Liver (tissue), 8 donors: ENCODE measurements at regions not wholly inside any gene's neighbourhood (a gene's known extent, or its start where the extent isn't known, plus 50 kb on each side); places are given as distances from the start of the nearest gene placed in this dataset.

ENCODE experiments used
- DNase-seq: peaks from one replicate; pipeline ENCODE4 v3.0.0-alpha.2; 2017; ENCODE audit warnings: low spot score
- H3K27ac ChIP-seq, 2 donors: one replicate each; pipeline ENCODE4 v1.7.0; 2013; ENCODE audit warnings: inconsistent platforms in 2 of 2, low read length in 2 of 2, control low read depth in 1 of 2, low read depth in 1 of 2, mild to moderate bottlenecking in 1 of 2
- H3K27me3 ChIP-seq, 4 donors: one replicate each; pipeline versions ENCODE4 v1.6.1 to v1.7.0; 2013; ENCODE audit warnings: low read length in 3 of 4, inconsistent platforms in 1 of 4, mild to moderate bottlenecking in 1 of 4, moderate library complexity in 1 of 4; ENCODE audit not compliant: control insufficient read depth in 4 of 4, insufficient read depth in 4 of 4
- H3K36me3 ChIP-seq, 4 donors: one replicate each; pipeline versions ENCODE4 v1.6.1 to v1.7.0; 2013; ENCODE audit warnings: low read length in 3 of 4, mild to moderate bottlenecking in 3 of 4, low read depth in 1 of 4, moderate library complexity in 1 of 4; ENCODE audit not compliant: control insufficient read depth in 4 of 4, insufficient read depth in 3 of 4
- H3K4me1 ChIP-seq, 4 donors: one replicate each; pipeline versions ENCODE4 v1.6.1 to v1.7.0; 2013; ENCODE audit warnings: low read length in 3 of 4, mild to moderate bottlenecking in 3 of 4, moderate library complexity in 1 of 4; ENCODE audit not compliant: control insufficient read depth in 4 of 4, insufficient read depth in 4 of 4
- H3K4me3 ChIP-seq, 3 donors: one replicate each; pipeline versions ENCODE4 v1.6.1 to v1.7.0; 2013; ENCODE audit warnings: low read length in 3 of 3, control low read depth in 1 of 3, low read depth in 1 of 3, mild to moderate bottlenecking in 1 of 3
- H3K9ac ChIP-seq, 2 donors: one replicate each; pipeline ENCODE4 v1.7.0; 2013; ENCODE audit warnings: low read length in 2 of 2, mild to moderate bottlenecking in 2 of 2, moderate library complexity in 2 of 2, control low read depth in 1 of 2, low read depth in 1 of 2
- H3K9me3 ChIP-seq, 4 donors: one replicate each; pipeline versions ENCODE4 v1.6.1 to v1.7.0; 2013; ENCODE audit warnings: low read length in 3 of 4; ENCODE audit not compliant: control insufficient read depth in 4 of 4
- ATF3 ChIP-seq: IDR thresholded peaks from 2 replicates; pipeline ENCODE4 v1.6.1; 2016; ENCODE audit warnings: antibody characterized with exemption
- CTCF ChIP-seq: fragments of 150-350 bp; IDR thresholded peaks from 2 replicates; pipeline ENCODE4 v1.5.1; 2017; ENCODE audit warnings: improper control_type of control experiment, low read depth, low read length; ENCODE audit not compliant: missing input control
- FOXA1 ChIP-seq: IDR thresholded peaks from 2 replicates; pipeline ENCODE4 v1.6.1; 2016; ENCODE audit warnings: antibody characterized with exemption
- FOXA2 ChIP-seq: IDR thresholded peaks from 2 replicates; pipeline ENCODE4 v1.6.1; 2016; ENCODE audit warnings: antibody characterized with exemption
- HNF4A ChIP-seq, 2 donors: conservative IDR thresholded peaks; 2 replicates each; pipeline ENCODE4 v1.6.1; 2016; ENCODE audit warnings: antibody characterized with exemption in 2 of 2, mild to moderate bottlenecking in 2 of 2
- HNF4G ChIP-seq: IDR thresholded peaks from 2 replicates; pipeline ENCODE4 v1.6.1; 2016; ENCODE audit warnings: antibody characterized with exemption
- MAX ChIP-seq: IDR thresholded peaks from 2 replicates; pipeline ENCODE4 v1.6.1; 2016; ENCODE audit warnings: antibody characterized with exemption
- NR2F2 ChIP-seq: IDR thresholded peaks from 2 replicates; pipeline ENCODE4 v1.6.1; 2016; ENCODE audit warnings: antibody characterized with exemption
- RAD21 ChIP-seq, 2 donors: IDR thresholded peaks; 2 replicates each; pipeline ENCODE4 v1.6.1; 2016; ENCODE audit warnings: antibody characterized with exemption in 2 of 2, mild to moderate bottlenecking in 2 of 2
- REST ChIP-seq: IDR thresholded peaks from 2 replicates; pipeline ENCODE4 v1.6.1; 2016; ENCODE audit warnings: antibody characterized with exemption, mild to moderate bottlenecking
- RXRA ChIP-seq, 2 donors: IDR thresholded peaks; 2 replicates each; pipeline ENCODE4 v1.6.1; 2017 to 2018; ENCODE audit warnings: antibody characterized with exemption in 2 of 2, mild to moderate bottlenecking in 1 of 2
- SP1 ChIP-seq: IDR thresholded peaks from 2 replicates; pipeline ENCODE4 v1.6.1; 2018; ENCODE audit warnings: antibody characterized with exemption, mild to moderate bottlenecking
- TAF1 ChIP-seq: conservative IDR thresholded peaks from 2 replicates; pipeline ENCODE4 v1.6.1; 2016; ENCODE audit warnings: antibody characterized with exemption, mild to moderate bottlenecking
- YY1 ChIP-seq: IDR thresholded peaks from 2 replicates; pipeline ENCODE4 v1.6.1; 2016; ENCODE audit warnings: antibody characterized with exemption, mild to moderate bottlenecking
- ZBTB33 ChIP-seq: IDR thresholded peaks from 2 replicates; pipeline ENCODE4 v1.6.1; 2016; ENCODE audit warnings: antibody characterized with exemption
- WGBS: extraction: QIAGEN DNeasy Blood & Tissue Kit; methylation state at CpG from one replicate; pipeline ENCODE4 v1.1.7; 2013; 5-methylcytosine and 5-hydroxymethylcytosine counted together
- donor health status: healthy.
- donor health status: healthy.
- donor health status: healthy.
- donor health status: healthy.
- donor health status: healthy.

- WGBS = 90% methylated on average over 4 of the region's 4 CpGs
- peaks cover 0 to 4% (median 0%) of the 10 kb centered on the region in 4 donors for H3K27me3 ChIP-seq
- no peak for DNase-seq
- H3K9me3 ChIP-seq = no peaks in the 10 kb centered on the region
- no peak overlapping the region for H3K27ac ChIP-seq
- H3K4me1 ChIP-seq = no peaks in the 10 kb centered on the region
- no peak overlapping the region for H3K4me3 ChIP-seq
- no peaks in the 10 kb centered on the region for H3K36me3 ChIP-seq
- TF ChIP-seq RAD21 (IDR thresholded peaks at IDR 0.05) (no peak), ATF3 (no peak), FOXA1 (no peak), HNF4G (no peak), TAF1 (no peak), NR2F2 (no peak), SP1 (no peak), FOXA2 (no peak), RXRA (IDR thresholded peaks at IDR 0.05) (no peak)
- no peak overlapping the region for H3K9ac ChIP-seq
Measured at GRCh38 chrX:80266287-80266686, 154.0 kb upstream of the TENT5D start.

- H3K4me3 ChIP-seq = no peak overlapping the region
- H3K4me1 ChIP-seq = no peaks in the 10 kb centered on the region
- no peaks in the 10 kb centered on the region for H3K36me3 ChIP-seq
- TF ChIP-seq NR2F2 (no peak), REST (no peak), FOXA1 (no peak), CTCF (no peak), HNF4A (conservative IDR thresholded peaks at IDR 0.05) (no peak), ZBTB33 (no peak), SP1 (no peak), TAF1 (no peak), MAX (no peak), YY1 (no peak)
- H3K27ac ChIP-seq = no peak overlapping the region
- no peak overlapping the region for H3K9ac ChIP-seq
- H3K27me3 ChIP-seq = peaks cover 0 to 4% (median 0%) of the 10 kb centered on the region in 4 donors
- DNase-seq = no peak
- no peaks in the 10 kb centered on the region for H3K9me3 ChIP-seq
Measured at GRCh38 chrX:80266979-80267378, 153.3 kb upstream of the TENT5D start.
